ENCODE measurements at regions not wholly inside any gene's neighbourhood (a gene's known extent, or its start where the extent isn't known, plus 50 kb on each side); places are given as distances from the start of the nearest gene placed in this dataset.
"Not testable (repeated sequence)": the region's sequence is repeated elsewhere in the genome, so short reads cannot be mapped to it uniquely, and the experiment has no call there.

- H3K4me1 Mint-ChIP-seq = no peaks in the 10 kb centered on the region
- no peak overlapping the region for H3K4me3 Mint-ChIP-seq
- no peak for ATAC-seq
- DNase-seq = no peak
- H3K9me3 ChIP-seq (ENCODE audit: control insufficient read depth, low read length, poor library complexity, severe bottlenecking) = no peaks in the 10 kb centered on the region
- H3K27ac Mint-ChIP-seq = no peak overlapping the region
- H3K36me3 Mint-ChIP-seq (ENCODE audit: low read depth) = no peaks in the 10 kb centered on the region
- H3K27me3 Mint-ChIP-seq = no peaks in the 10 kb centered on the region
These were observed 127.7 kb downstream of the LRATD1 start for GRCh38 chr2:14760169-14760568.

- DNase-seq = no peak
- no peaks in the 10 kb centered on the region for H3K4me1 Mint-ChIP-seq
- H3K27me3 Mint-ChIP-seq = no peaks in the 10 kb centered on the region
These were observed 128.6 kb downstream of the LRATD1 start for GRCh38 chr2:14761118-14761517.

GRCh38 chr2:14773696-14774095 is 141.2 kb downstream of the LRATD1 start:
- Mint-ChIP-seq H3K4me3 (no peak overlapping the region), H3K36me3 (ENCODE audit: low read depth) (no peaks in the 10 kb centered on the region), H3K27me3 (no peaks in the 10 kb centered on the region), H3K27ac (no peak overlapping the region), H3K4me1 (no peaks in the 10 kb centered on the region)
- no peak for DNase-seq
- ATAC-seq = no peak
- H3K9me3 ChIP-seq (ENCODE audit: control insufficient read depth, low read length, poor library complexity, severe bottlenecking) = no peaks in the 10 kb centered on the region

More at GRCh38 chr2:14761118-14761517, 128.6 kb downstream of the LRATD1 start:
- no peaks in the 10 kb centered on the region for H3K36me3 Mint-ChIP-seq (ENCODE audit: low read depth)
- no peak overlapping the region for H3K27ac Mint-ChIP-seq
- ATAC-seq = no peak
- no peaks in the 10 kb centered on the region for H3K9me3 ChIP-seq (ENCODE audit: control insufficient read depth, low read length, poor library complexity, severe bottlenecking)
- H3K4me3 Mint-ChIP-seq = no peak overlapping the region

- no peaks in the 10 kb centered on the region for H3K36me3 Mint-ChIP-seq (ENCODE audit: low read depth)
- no peaks in the 10 kb centered on the region for H3K4me1 Mint-ChIP-seq
- no peak overlapping the region for H3K4me3 Mint-ChIP-seq
- H3K27me3 Mint-ChIP-seq = no peaks in the 10 kb centered on the region
- H3K9me3 ChIP-seq (ENCODE audit: control insufficient read depth, low read length, poor library complexity, severe bottlenecking) = no peaks in the 10 kb centered on the region
- ATAC-seq (no peak), DNase-seq (no peak)
- H3K27ac Mint-ChIP-seq = no peak overlapping the region
These were observed 142.0 kb downstream of the LRATD1 start for GRCh38 chr2:14774436-14774968.

- H3K27ac Mint-ChIP-seq = no peak overlapping the region
- no peaks in the 10 kb centered on the region for H3K9me3 ChIP-seq (ENCODE audit: control insufficient read depth, low read length, poor library complexity, severe bottlenecking)
- H3K36me3 Mint-ChIP-seq (ENCODE audit: low read depth) = no peaks in the 10 kb centered on the region
- H3K4me1 Mint-ChIP-seq = no peaks in the 10 kb centered on the region
- DNase-seq (no peak), ATAC-seq (no peak)
- H3K27me3 Mint-ChIP-seq = no peaks in the 10 kb centered on the region
- no peak overlapping the region for H3K4me3 Mint-ChIP-seq
These were observed 143.7 kb downstream of the LRATD1 start for GRCh38 chr2:14776216-14776615.

- Mint-ChIP-seq H3K27ac (no peak overlapping the region), H3K4me3 (no peak overlapping the region), H3K4me1 (no peaks in the 10 kb centered on the region), H3K36me3 (ENCODE audit: low read depth) (no peaks in the 10 kb centered on the region), H3K27me3 (no peaks in the 10 kb centered on the region)
- H3K9me3 ChIP-seq (ENCODE audit: control insufficient read depth, low read length, poor library complexity, severe bottlenecking) = no peaks in the 10 kb centered on the region
- DNase-seq (no peak), ATAC-seq (no peak)
These were observed 145.5 kb downstream of the LRATD1 start for GRCh38 chr2:14778015-14778414.

- H3K4me1 Mint-ChIP-seq = no peaks in the 10 kb centered on the region
- no peaks in the 10 kb centered on the region for H3K27me3 Mint-ChIP-seq
- ATAC-seq = no peak
- no peak overlapping the region for H3K4me3 Mint-ChIP-seq
- DNase-seq = no peak
- no peak overlapping the region for H3K27ac Mint-ChIP-seq
- H3K9me3 ChIP-seq (ENCODE audit: control insufficient read depth, low read length, poor library complexity, severe bottlenecking) = no peaks in the 10 kb centered on the region
- no peaks in the 10 kb centered on the region for H3K36me3 Mint-ChIP-seq (ENCODE audit: low read depth)
These were observed 146.7 kb downstream of the LRATD1 start for GRCh38 chr2:14779252-14779651.

GRCh38 chr2:14781142-14781541 is 148.6 kb downstream of the LRATD1 start:
- no peaks in the 10 kb centered on the region for H3K9me3 ChIP-seq (ENCODE audit: control insufficient read depth, low read length, poor library complexity, severe bottlenecking)
- ATAC-seq (no peak), DNase-seq (no peak)
- H3K4me3 Mint-ChIP-seq = no peak overlapping the region
- no peaks in the 10 kb centered on the region for H3K27me3 Mint-ChIP-seq
- H3K27ac Mint-ChIP-seq = no peak overlapping the region
- no peaks in the 10 kb centered on the region for H3K36me3 Mint-ChIP-seq (ENCODE audit: low read depth)
- no peaks in the 10 kb centered on the region for H3K4me1 Mint-ChIP-seq

- H3K27me3 Mint-ChIP-seq; H3K4me1 Mint-ChIP-seq; DNase-seq; H3K27ac Mint-ChIP-seq; ATAC-seq; H3K4me3 Mint-ChIP-seq; H3K9me3 ChIP-seq (ENCODE audit: control insufficient read depth, low read length, poor library complexity, severe bottlenecking); H3K36me3 Mint-ChIP-seq (ENCODE audit: low read depth): not testable (repeated sequence)
These were observed 156.3 kb downstream of the LRATD1 start for GRCh38 chr2:14788814-14789213.

GRCh38 chr2:14790041-14790640 is 157.6 kb downstream of the LRATD1 start:
- Mint-ChIP-seq H3K4me1 (no peaks in the 10 kb centered on the region), H3K27ac (no peak overlapping the region), H3K4me3 (no peak overlapping the region), H3K27me3 (no peaks in the 10 kb centered on the region), H3K36me3 (ENCODE audit: low read depth) (no peaks in the 10 kb centered on the region)
- DNase-seq (no peak), ATAC-seq (no peak)
- no peaks in the 10 kb centered on the region for H3K9me3 ChIP-seq (ENCODE audit: control insufficient read depth, low read length, poor library complexity, severe bottlenecking)

- H3K4me3 Mint-ChIP-seq = no peak overlapping the region
- ATAC-seq (no peak), DNase-seq (no peak)
- H3K36me3 Mint-ChIP-seq (ENCODE audit: low read depth) = no peaks in the 10 kb centered on the region
- H3K27me3 Mint-ChIP-seq = no peaks in the 10 kb centered on the region
- no peak overlapping the region for H3K27ac Mint-ChIP-seq
- H3K4me1 Mint-ChIP-seq = no peaks in the 10 kb centered on the region
- no peaks in the 10 kb centered on the region for H3K9me3 ChIP-seq (ENCODE audit: control insufficient read depth, low read length, poor library complexity, severe bottlenecking)
These were observed 171.5 kb downstream of the LRATD1 start for GRCh38 chr2:14803994-14804393.

GRCh38 chr2:14804902-14805301 is 172.4 kb downstream of the LRATD1 start:
- H3K4me3 Mint-ChIP-seq = no peak overlapping the region
- DNase-seq (no peak), ATAC-seq (no peak)
- H3K4me1 Mint-ChIP-seq = no peaks in the 10 kb centered on the region
- H3K27me3 Mint-ChIP-seq = no peaks in the 10 kb centered on the region
- no peak overlapping the region for H3K27ac Mint-ChIP-seq
- no peaks in the 10 kb centered on the region for H3K9me3 ChIP-seq (ENCODE audit: control insufficient read depth, low read length, poor library complexity, severe bottlenecking)
- H3K36me3 Mint-ChIP-seq (ENCODE audit: low read depth) = no peaks in the 10 kb centered on the region

- Mint-ChIP-seq H3K4me3 (no peak overlapping the region), H3K4me1 (no peaks in the 10 kb centered on the region), H3K36me3 (ENCODE audit: low read depth) (no peaks in the 10 kb centered on the region), H3K27me3 (no peaks in the 10 kb centered on the region), H3K27ac (no peak overlapping the region)
- ATAC-seq (no peak), DNase-seq (no peak)
- H3K9me3 ChIP-seq (ENCODE audit: control insufficient read depth, low read length, poor library complexity, severe bottlenecking) = no peaks in the 10 kb centered on the region
These were observed 174.1 kb downstream of the LRATD1 start for GRCh38 chr2:14806613-14807012.

GRCh38 chr2:14815201-14815600 is 182.7 kb downstream of the LRATD1 start:
- H3K36me3 Mint-ChIP-seq (ENCODE audit: low read depth) = no peaks in the 10 kb centered on the region
- H3K9me3 ChIP-seq (ENCODE audit: control insufficient read depth, low read length, poor library complexity, severe bottlenecking) = no peaks in the 10 kb centered on the region

More at GRCh38 chr2:14815201-14815600, 182.7 kb downstream of the LRATD1 start:
- Mint-ChIP-seq H3K27me3 (no peaks in the 10 kb centered on the region), H3K4me3 (no peak overlapping the region), H3K4me1 (no peaks in the 10 kb centered on the region), H3K27ac (no peak overlapping the region)
- DNase-seq = no peak
- ATAC-seq = no peak
